NCI-H2171 (cell line): ENCODE measurements at regions not wholly inside any gene's neighbourhood (a gene's known extent, or its start where the extent isn't known, plus 50 kb on each side); places are given as distances from the start of the nearest gene placed in this dataset.
"Not testable (repeated sequence)": the region's sequence is repeated elsewhere in the genome, so short reads cannot be mapped to it uniquely, and the experiment has no call there.

Source experiments
- DNase-seq: peaks from one replicate; lab custom pipeline; 2025; lab: John Stamatoyannopoulos, UW

- no peak for DNase-seq
Observed at GRCh38 chr20:53693262-53693871, 99.7 kb upstream of the ZNF217 start.

GRCh38 chr20:53692465-53693067 is 98.9 kb upstream of the ZNF217 start:
- DNase-seq = no peak

- DNase-seq = no peak
Observed at GRCh38 chr20:53691811-53692192, 98.2 kb upstream of the ZNF217 start.

GRCh38 chr20:53691060-53691810 is 97.6 kb upstream of the ZNF217 start:
- no peak for DNase-seq

- DNase-seq = no peak
Observed at GRCh38 chr20:53688085-53688484, 94.4 kb upstream of the ZNF217 start.

GRCh38 chr20:53685070-53685595 is 91.5 kb upstream of the ZNF217 start:
- DNase-seq = no peak

GRCh38 chr20:53683506-53683905 is 89.9 kb upstream of the ZNF217 start:
- no peak for DNase-seq

- DNase-seq = no peak
Observed at GRCh38 chr20:53681352-53682212, 87.9 kb upstream of the ZNF217 start.

GRCh38 chr20:53679597-53680309 is 86.1 kb upstream of the ZNF217 start:
- DNase-seq = no peak

GRCh38 chr20:53678990-53679596 is 85.5 kb upstream of the ZNF217 start:
- no peak for DNase-seq

GRCh38 chr20:53678315-53678989 is 84.8 kb upstream of the ZNF217 start:
- DNase-seq = no peak

- no peak for DNase-seq
Observed at GRCh38 chr20:53677447-53678314, 84.0 kb upstream of the ZNF217 start.

GRCh38 chr20:53676987-53677386 is 83.3 kb upstream of the ZNF217 start:
- DNase-seq = no peak

GRCh38 chr20:53676519-53676822 is 82.8 kb upstream of the ZNF217 start:
- no peak for DNase-seq

- no peak for DNase-seq
Observed at GRCh38 chr20:53672484-53673129, 79.0 kb upstream of the ZNF217 start.

- no peak for DNase-seq
Observed at GRCh38 chr20:53671370-53671769, 77.7 kb upstream of the ZNF217 start.

GRCh38 chr20:53669517-53670313 is 76.1 kb upstream of the ZNF217 start:
- DNase-seq = not testable (repeated sequence)

- no peak for DNase-seq
Observed at GRCh38 chr20:53668992-53669391, 75.4 kb upstream of the ZNF217 start.
